K562 (cell line): ENCODE measurements at regions not wholly inside any gene's neighbourhood (a gene's known extent, or its start where the extent isn't known, plus 50 kb on each side); places are given as distances from the start of the nearest gene placed in this dataset.

Experiments used
- ARID3B ChIP-seq: fragments of 250-450 bp; sonication (Bioruptor Pico); IDR thresholded peaks from 2 replicates; pipeline ENCODE4 v1.4.0; 2020; ENCODE audit warnings: borderline replicate concordance
- ATF3 ChIP-seq, 2 experiments: fragments of 450-650 bp in 1 of 2; sonication (generic) in 1 of 2; formaldehyde crosslinking in 1 of 2; IDR thresholded peaks in 1 of 2; conservative IDR thresholded peaks in 1 of 2; 2 replicates each; pipeline versions ENCODE4 v1.6.1 to v1.8.1; 2016 to 2023; ENCODE audit warnings: mild to moderate bottlenecking in 2 of 2, moderate library complexity in 2 of 2, inconsistent platforms in 1 of 2, missing genetic modification reagents in 1 of 2
- KDM1A ChIP-seq, 2 experiments: fragments of 450-650 bp; IDR thresholded peaks; 2 replicates each; pipeline ENCODE4 v1.6.1; 2016; ENCODE audit warnings: mild to moderate bottlenecking in 2 of 2
- MAZ ChIP-seq, 2 experiments: fragments of 450-650 bp in 1 of 2; sonication (generic) in 1 of 2; formaldehyde crosslinking; IDR thresholded peaks in 1 of 2; conservative IDR thresholded peaks in 1 of 2; 2 replicates each; pipeline versions ENCODE4 v1.4.0 to v1.5.0; 2020; ENCODE audit warnings: mild to moderate bottlenecking in 1 of 2, missing genetic modification reagents in 1 of 2
- XRCC4 ChIP-seq: IDR thresholded peaks from one replicate; pipeline ENCODE4 v1.6.1; 2011; ENCODE audit not compliant: insufficient read depth, insufficient read length; ENCODE audit errors: extremely low read depth
- ZNF232 ChIP-seq: sonication (generic); formaldehyde crosslinking; IDR thresholded peaks from 2 replicates; pipeline ENCODE4 v1.8.0; 2022; ENCODE audit warnings: mild to moderate bottlenecking, missing genetic modification reagents
- TF ChIP-seq, protein P1 (sequence below), 2 experiments: fragments of 450-650 bp; IDR thresholded peaks; 2 replicates each; pipeline ENCODE4 v1.6.1; 2016; ENCODE audit warnings: mild to moderate bottlenecking in 2 of 2, borderline replicate concordance in 1 of 2, low read depth in 1 of 2, moderate library complexity in 1 of 2
- TF ChIP-seq, protein P2 (sequence below), 2 experiments: IDR thresholded peaks in 1 of 2; conservative IDR thresholded peaks in 1 of 2; 2 replicates each; pipeline ENCODE4 v1.6.1; 2016; ENCODE audit warnings: low read depth in 2 of 2, mild to moderate bottlenecking in 1 of 2, missing compliant biosample characterization in 1 of 2, missing genetic modification characterization in 1 of 2, moderate library complexity in 1 of 2
- TF ChIP-seq, protein P3 (sequence below): fragments of 450-650 bp; IDR thresholded peaks from 2 replicates; pipeline ENCODE4 v1.6.1; 2014; ENCODE audit warnings: low read depth, mild to moderate bottlenecking, moderate library complexity, borderline replicate concordance
- TF ChIP-seq, protein P4 (sequence below): fragments of 250-450 bp; sonication (Bioruptor Pico); IDR thresholded peaks from 2 replicates; pipeline ENCODE4 v1.8.0; 2022; ENCODE audit warnings: moderate library complexity, mild to moderate bottlenecking, inconsistent platforms

DNA sequence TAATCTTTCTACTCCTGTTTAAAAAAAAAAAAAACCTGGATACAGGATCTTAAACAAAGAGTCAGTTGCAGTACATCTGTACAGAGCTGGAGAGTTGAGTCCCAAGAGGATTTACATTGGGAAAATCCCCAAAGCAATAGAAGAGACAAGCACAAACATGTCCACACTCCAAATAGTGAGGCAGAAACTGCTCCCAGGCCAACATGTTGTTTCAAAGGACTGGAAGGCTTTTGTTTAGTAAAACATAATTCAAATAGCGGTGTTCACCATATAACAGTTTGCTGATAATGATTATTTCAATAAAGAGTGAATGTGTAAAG lies 425.4 kb downstream of the ADGRL2 start (continued):
- TF ChIP-seq, protein P1, sequence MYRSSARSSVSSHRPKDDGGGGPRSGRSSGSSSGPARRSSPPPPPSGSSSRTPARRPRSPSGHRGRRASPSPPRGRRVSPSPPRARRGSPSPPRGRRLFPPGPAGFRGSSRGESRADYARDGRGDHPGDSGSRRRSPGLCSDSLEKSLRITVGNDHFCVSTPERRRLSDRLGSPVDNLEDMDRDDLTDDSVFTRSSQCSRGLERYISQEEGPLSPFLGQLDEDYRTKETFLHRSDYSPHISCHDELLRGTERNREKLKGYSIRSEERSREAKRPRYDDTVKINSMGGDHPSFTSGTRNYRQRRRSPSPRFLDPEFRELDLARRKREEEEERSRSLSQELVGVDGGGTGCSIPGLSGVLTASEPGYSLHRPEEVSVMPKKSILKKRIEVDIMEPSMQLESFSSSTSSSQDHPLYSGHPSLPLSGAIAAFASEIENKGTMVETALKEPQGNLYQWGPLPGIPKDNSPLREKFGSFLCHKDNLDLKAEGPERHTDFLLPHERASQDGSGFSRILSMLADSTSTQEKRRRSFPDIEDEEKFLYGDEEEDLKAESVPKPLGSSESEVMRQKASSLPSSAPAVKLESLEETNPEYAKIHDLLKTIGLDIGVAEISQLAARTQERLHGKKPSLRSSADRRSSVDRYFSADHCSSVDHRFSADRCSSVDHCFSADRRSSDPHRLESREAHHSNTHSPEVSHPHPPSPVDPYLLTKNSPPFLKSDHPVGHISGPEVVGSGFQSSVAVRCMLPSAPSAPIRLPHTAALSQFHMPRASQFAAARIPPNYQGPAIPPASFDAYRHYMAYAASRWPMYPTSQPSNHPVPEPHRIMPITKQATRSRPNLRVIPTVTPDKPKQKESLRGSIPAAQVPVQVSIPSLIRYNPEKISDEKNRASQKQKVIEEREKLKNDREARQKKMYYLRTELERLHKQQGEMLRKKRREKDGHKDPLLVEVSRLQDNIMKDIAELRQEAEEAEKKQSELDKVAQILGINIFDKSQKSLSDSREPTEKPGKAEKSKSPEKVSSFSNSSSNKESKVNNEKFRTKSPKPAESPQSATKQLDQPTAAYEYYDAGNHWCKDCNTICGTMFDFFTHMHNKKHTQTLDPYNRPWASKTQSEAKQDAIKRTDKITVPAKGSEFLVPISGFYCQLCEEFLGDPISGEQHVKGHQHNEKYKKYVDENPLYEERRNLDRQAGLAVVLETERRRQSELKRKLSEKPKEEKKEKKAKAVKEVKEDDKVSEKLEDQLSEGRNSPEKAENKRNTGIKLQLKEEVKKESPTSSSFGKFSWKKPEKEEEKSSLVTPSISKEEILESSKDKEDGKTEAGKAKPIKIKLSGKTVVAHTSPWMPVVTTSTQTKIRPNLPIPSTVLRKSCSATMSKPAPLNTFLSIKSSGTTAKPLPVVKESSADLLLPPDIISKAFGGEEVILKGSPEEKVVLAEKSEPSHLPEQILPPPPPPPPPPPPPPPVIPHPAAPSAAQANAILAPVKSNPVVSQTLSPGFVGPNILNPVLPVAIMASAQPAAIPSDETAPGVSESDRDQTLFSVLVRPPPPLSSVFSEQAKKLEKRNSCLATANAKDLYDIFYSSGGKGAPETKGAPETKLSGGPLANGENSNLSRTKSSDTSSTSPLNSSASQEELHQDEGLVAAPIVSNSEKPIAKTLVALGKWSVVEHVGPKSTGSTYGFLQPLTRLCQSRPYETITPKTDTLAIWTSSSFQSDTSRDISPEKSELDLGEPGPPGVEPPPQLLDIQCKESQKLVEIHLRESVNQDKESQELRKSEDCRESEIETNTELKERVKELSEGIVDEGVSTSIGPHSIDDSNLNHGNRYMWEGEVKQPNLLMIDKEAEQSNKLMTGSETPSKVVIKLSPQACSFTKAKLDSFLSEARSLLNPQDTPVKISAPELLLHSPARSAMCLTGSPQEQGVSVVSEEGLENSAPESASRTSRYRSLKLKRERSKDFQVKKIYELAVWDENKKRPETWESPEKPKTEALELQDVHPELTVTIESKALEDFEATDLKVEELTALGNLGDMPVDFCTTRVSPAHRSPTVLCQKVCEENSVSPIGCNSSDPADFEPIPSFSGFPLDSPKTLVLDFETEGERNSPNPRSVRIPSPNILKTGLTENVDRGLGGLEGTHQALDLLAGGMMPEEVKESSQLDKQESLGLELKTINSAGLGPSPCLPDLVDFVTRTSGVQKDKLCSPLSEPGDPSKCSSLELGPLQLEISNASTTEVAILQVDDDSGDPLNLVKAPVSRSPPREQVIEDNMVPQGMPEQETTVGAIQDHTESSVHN (IDR thresholded peaks at IDR 0.05; ENCODE audit: borderline replicate concordance in 1 of 2, low read depth in 1 of 2) = no peak
- TF ChIP-seq XRCC4 (no peak), ZNF232 (CRISPR knock-in tag) (no peak), KDM1A (IDR thresholded peaks at IDR 0.05) (no peak), MAZ (CRISPR knock-in tag; conservative IDR thresholded peaks at IDR 0.05 in 1 of 2, IDR thresholded peaks at IDR 0.05 in 1 of 2) (no peak), ATF3 (IDR thresholded peaks at IDR 0.05) (no peak), ATF3 (CRISPR knock-in tag; conservative IDR thresholded peaks at IDR 0.05) (no peak), ARID3B (no peak)
- TF ChIP-seq, protein P2, sequence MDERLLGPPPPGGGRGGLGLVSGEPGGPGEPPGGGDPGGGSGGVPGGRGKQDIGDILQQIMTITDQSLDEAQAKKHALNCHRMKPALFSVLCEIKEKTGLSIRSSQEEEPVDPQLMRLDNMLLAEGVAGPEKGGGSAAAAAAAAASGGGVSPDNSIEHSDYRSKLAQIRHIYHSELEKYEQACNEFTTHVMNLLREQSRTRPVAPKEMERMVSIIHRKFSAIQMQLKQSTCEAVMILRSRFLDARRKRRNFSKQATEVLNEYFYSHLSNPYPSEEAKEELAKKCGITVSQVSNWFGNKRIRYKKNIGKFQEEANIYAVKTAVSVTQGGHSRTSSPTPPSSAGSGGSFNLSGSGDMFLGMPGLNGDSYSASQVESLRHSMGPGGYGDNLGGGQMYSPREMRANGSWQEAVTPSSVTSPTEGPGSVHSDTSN (CRISPR knock-in tag; IDR thresholded peaks at IDR 0.05; ENCODE audit: low read depth) = no peak
- TF ChIP-seq, protein P2 (tag; conservative IDR thresholded peaks at IDR 0.05; ENCODE audit: low read depth) = no peak
- TF ChIP-seq, protein P3, sequence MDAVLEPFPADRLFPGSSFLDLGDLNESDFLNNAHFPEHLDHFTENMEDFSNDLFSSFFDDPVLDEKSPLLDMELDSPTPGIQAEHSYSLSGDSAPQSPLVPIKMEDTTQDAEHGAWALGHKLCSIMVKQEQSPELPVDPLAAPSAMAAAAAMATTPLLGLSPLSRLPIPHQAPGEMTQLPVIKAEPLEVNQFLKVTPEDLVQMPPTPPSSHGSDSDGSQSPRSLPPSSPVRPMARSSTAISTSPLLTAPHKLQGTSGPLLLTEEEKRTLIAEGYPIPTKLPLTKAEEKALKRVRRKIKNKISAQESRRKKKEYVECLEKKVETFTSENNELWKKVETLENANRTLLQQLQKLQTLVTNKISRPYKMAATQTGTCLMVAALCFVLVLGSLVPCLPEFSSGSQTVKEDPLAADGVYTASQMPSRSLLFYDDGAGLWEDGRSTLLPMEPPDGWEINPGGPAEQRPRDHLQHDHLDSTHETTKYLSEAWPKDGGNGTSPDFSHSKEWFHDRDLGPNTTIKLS = no peak
- TF ChIP-seq, protein P4, sequence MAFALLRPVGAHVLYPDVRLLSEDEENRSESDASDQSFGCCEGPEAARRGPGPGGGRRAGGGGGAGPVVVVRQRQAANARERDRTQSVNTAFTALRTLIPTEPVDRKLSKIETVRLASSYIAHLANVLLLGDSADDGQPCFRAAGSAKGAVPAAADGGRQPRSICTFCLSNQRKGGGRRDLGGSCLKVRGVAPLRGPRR = no peak
